GM12875 (cell line): ENCODE measurements at regions not wholly inside any gene's neighbourhood (a gene's known extent, or its start where the extent isn't known, plus 50 kb on each side); places are given as distances from the start of the nearest gene placed in this dataset.

ENCODE experiments used
- H3K4me3 ChIP-seq: one replicate; pipeline ENCODE4 v1.5.1; 2011; ENCODE audit warnings: low read depth, low read length, control low read depth
- TF ChIP-seq, protein P1 (sequence below): IDR thresholded peaks from 2 replicates; pipeline ENCODE4 v1.5.1; 2011; ENCODE audit warnings: low read depth, mild to moderate bottlenecking, control low read depth, inconsistent platforms, low read length, moderate library complexity, borderline replicate concordance; ENCODE audit not compliant: insufficient read depth

DNA sequence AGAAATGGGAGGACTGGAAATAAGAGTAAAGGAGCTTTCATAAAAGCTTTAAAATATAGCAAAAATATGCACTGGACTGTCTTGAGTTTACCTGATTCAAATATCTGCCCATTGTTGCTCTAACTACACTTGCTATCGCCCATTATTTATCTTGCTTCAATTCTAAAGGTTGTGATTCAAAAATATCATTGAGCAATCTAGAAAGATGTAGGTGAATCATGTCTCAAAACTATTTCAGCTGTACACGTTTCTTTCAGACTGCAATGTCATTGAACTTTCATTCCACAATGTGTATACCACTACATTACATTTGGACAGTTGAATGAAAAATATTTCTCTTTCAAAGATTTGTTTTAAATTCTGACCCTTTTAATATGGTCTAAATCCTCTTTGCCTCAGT lies 545.6 kb downstream of the BMP2 start:
- no peak overlapping the region for H3K4me3 ChIP-seq
- TF ChIP-seq, protein P1, sequence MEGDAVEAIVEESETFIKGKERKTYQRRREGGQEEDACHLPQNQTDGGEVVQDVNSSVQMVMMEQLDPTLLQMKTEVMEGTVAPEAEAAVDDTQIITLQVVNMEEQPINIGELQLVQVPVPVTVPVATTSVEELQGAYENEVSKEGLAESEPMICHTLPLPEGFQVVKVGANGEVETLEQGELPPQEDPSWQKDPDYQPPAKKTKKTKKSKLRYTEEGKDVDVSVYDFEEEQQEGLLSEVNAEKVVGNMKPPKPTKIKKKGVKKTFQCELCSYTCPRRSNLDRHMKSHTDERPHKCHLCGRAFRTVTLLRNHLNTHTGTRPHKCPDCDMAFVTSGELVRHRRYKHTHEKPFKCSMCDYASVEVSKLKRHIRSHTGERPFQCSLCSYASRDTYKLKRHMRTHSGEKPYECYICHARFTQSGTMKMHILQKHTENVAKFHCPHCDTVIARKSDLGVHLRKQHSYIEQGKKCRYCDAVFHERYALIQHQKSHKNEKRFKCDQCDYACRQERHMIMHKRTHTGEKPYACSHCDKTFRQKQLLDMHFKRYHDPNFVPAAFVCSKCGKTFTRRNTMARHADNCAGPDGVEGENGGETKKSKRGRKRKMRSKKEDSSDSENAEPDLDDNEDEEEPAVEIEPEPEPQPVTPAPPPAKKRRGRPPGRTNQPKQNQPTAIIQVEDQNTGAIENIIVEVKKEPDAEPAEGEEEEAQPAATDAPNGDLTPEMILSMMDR = no peak

DNA sequence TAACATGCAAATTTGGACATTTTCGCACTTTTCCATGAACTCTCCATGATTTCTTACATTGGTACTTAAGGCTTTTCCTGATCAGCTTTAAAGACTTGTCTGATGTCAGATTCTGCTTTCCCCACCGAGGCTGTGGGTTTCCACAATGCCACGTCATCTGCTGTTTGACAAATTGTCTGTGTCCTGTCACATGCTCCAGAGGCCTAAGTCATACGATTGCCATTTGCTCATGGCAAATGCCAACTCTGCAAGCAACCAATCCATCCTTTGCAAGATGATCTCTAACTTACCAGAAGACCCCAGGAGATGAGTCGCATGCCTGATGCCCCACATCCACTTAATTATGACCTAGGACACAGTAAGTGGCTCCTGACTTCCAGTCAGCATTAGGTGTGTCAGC lies 556.5 kb downstream of the BMP2 start:
- H3K4me3 ChIP-seq = no peak overlapping the region
- TF ChIP-seq, protein P1 = no peak

GRCh38 chr20:7327810-7328209 lies 560.3 kb downstream of the BMP2 start:
- TF ChIP-seq, protein P1 = no peak
- no peak overlapping the region for H3K4me3 ChIP-seq

DNA sequence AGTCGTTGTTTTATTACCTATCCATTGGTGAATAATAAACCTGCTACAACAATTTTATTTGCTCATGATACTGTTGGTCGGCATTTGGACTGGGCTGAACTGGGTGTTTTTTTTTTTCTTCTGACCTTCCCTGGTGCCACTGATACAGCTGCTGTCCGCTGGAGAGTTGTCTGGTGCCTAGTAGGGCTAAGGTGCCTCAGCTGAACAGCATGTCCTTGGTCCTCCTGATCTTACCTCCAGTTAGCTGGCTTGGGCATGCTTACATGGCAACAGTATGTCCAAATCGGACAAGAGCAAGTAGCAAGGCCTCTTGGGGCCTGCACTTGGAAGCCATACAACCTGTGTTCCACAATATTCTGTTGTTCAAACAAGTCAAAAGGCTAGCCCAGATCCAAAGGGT lies 563.4 kb downstream of the BMP2 start:
- TF ChIP-seq, protein P1 = no peak
- H3K4me3 ChIP-seq = no peak overlapping the region

DNA sequence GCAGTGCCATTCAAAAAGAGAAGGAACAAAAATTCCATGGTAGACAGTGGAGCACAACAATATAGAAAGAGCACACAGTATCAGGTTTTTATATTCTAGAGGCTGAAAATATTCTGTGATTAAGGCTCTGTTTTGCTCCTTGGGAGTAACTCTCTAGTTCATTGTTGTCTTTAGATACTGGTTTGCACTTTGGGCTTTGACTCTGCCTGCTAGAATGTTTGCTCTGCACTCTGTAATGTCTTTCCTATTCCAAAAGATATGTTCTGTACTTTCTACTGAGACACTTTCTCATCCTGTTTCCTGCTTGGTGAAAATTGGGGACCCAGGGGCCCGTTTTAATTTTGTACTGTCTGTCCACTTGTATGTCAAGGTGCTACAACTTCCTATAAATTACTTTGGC lies 564.7 kb downstream of the BMP2 start:
- no peak overlapping the region for H3K4me3 ChIP-seq
- TF ChIP-seq, protein P1 = no peak

DNA sequence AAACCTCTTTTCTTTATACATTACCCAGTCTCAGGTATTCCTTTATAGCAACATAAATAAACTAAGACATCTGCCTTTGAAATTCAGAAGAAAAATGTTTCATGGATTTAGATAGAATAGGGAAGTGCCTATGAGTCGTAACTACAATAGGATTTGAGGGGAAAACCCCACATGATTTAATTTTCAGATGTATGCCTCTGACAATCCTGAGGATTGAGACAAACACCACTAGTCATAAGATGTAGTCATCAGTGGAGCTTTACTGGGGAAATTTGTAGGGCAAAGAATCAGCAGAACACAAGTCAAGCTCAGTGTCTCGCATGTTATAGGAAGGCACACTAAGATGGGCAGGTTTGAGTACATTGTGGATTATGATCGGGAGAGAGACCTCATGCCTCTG lies 566.4 kb downstream of the BMP2 start:
- no peak overlapping the region for H3K4me3 ChIP-seq
- TF ChIP-seq, protein P1 = no peak

DNA sequence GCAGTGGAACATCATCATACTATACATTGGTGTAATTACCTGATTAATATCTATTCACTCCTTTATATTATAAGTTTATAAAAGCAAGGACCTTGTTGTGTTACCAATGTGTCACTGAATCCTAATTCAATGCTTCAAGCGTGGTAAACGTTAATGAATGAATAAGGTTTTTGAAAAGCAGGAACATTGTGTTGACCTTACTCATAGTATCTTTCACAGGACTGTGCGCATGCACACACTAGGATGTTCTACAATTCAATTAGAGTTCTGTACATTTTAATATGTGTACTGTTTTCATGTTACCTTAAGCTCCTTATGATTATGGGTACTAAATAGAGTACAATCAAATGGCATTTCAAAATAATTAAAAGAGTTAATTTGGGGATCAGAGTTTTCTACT lies 578.5 kb downstream of the BMP2 start:
- TF ChIP-seq, protein P1 = no peak
- no peak overlapping the region for H3K4me3 ChIP-seq
